ENCODE measurements at regions not wholly inside any gene's neighbourhood (a gene's known extent, or its start where the extent isn't known, plus 50 kb on each side); places are given as distances from the start of the nearest gene placed in this dataset.

DNA sequence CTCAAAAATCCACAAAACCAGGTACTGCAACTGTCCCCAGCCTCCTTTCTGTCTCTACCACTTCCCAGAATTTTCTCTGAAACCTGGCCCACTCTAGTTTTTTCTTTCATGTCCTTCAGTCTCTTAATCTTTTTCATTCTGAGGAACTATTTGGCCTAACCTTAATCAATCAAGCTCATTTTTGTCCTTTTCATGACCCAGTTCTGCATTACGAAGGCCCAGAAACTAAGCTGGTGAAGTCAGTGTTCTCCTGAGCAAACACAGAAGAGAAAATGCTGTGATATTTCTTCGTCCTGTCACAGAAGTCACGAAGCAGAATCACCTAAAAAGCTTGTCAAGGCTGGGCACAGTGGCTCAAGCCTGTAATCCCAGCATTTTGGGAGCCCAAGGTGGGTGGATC lies 131.7 kb upstream of the EDNRA start:
- no peak for TF ChIP-seq ZNF292 (tag by site-specific recombination; IDR thresholded peaks at IDR 0.05; ENCODE audit: borderline replicate concordance, low read depth)
- TF ChIP-seq, protein P1, sequence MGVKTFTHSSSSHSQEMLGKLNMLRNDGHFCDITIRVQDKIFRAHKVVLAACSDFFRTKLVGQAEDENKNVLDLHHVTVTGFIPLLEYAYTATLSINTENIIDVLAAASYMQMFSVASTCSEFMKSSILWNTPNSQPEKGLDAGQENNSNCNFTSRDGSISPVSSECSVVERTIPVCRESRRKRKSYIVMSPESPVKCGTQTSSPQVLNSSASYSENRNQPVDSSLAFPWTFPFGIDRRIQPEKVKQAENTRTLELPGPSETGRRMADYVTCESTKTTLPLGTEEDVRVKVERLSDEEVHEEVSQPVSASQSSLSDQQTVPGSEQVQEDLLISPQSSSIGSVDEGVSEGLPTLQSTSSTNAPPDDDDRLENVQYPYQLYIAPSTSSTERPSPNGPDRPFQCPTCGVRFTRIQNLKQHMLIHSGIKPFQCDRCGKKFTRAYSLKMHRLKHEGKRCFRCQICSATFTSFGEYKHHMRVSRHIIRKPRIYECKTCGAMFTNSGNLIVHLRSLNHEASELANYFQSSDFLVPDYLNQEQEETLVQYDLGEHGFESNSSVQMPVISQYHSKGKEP (tag by site-specific recombination; IDR thresholded peaks at IDR 0.05): no peak
- no peak for TF ChIP-seq ZNF571 (tag by site-specific recombination; IDR thresholded peaks at IDR 0.05)
- no peak for TF ChIP-seq ZNF707 (tag by site-specific recombination; IDR thresholded peaks at IDR 0.05)
- no peak for TF ChIP-seq CTCF (tag by site-specific recombination; IDR thresholded peaks at IDR 0.05)
- TF ChIP-seq, protein P2, sequence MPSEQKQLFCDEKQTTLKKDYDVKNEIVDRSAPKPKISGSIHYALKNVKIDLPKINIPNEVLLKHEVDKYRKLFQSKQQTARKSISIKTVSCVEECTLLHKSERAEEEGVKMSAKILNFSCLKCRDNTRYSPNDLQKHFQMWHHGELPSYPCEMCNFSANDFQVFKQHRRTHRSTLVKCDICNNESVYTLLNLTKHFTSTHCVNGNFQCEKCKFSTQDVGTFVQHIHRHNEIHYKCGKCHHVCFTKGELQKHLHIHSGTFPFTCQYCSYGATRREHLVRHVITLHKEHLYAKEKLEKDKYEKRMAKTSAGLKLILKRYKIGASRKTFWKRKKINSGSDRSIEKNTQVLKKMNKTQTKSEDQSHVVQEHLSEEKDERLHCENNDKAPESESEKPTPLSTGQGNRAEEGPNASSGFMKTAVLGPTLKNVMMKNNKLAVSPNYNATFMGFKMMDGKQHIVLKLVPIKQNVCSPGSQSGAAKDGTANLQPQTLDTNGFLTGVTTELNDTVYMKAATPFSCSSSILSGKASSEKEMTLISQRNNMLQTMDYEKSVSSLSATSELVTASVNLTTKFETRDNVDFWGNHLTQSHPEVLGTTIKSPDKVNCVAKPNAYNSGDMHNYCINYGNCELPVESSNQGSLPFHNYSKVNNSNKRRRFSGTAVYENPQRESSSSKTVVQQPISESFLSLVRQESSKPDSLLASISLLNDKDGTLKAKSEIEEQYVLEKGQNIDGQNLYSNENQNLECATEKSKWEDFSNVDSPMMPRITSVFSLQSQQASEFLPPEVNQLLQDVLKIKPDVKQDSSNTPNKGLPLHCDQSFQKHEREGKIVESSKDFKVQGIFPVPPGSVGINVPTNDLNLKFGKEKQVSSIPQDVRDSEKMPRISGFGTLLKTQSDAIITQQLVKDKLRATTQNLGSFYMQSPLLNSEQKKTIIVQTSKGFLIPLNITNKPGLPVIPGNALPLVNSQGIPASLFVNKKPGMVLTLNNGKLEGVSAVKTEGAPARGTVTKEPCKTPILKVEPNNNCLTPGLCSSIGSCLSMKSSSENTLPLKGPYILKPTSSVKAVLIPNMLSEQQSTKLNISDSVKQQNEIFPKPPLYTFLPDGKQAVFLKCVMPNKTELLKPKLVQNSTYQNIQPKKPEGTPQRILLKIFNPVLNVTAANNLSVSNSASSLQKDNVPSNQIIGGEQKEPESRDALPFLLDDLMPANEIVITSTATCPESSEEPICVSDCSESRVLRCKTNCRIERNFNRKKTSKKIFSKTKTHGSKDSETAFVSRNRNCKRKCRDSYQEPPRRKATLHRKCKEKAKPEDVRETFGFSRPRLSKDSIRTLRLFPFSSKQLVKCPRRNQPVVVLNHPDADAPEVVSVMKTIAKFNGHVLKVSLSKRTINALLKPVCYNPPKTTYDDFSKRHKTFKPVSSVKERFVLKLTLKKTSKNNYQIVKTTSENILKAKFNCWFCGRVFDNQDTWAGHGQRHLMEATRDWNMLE (tag by site-specific recombination; conservative IDR thresholded peaks at IDR 0.05; ENCODE audit: low read depth): no peak

Measured in HEK293 (cell line).